WTC11 (cell line): ENCODE measurements at regions not wholly inside any gene's neighbourhood (a gene's known extent, or its start where the extent isn't known, plus 50 kb on each side); places are given as distances from the start of the nearest gene placed in this dataset.
"Not testable (repeated sequence)": the region's sequence is repeated elsewhere in the genome, so short reads cannot be mapped to it uniquely, and the experiment has no call there.

Source experiments
- ATAC-seq: fragments of 200-7000 bp; cut with Tn5 transposase; 2 replicates; pipeline ENCODE4 v1.10.0; 2021; ENCODE audit warnings: mild to moderate bottlenecking, moderate library complexity
- CTCF ChIA-PET: fragments of 300-600 bp; sonication (Branson Sonifier 250); formaldehyde crosslinking; loops from one replicate; lab custom pipeline; 2021; ENCODE audit warnings: antibody characterized with exemption; lab: Charles Lee
- POLR2A ChIA-PET: fragments of 350-600 bp; sonication (Branson Sonifier 250); formaldehyde crosslinking; loops from one replicate; lab custom pipeline; 2021; ENCODE audit warnings: antibody characterized with exemption; lab: Charles Lee
- DNase-seq: peaks from one replicate; pipeline ENCODE4 v3.0.0; 2021; ENCODE audit warnings: low spot score
- H3K27ac Mint-ChIP-seq: 2 replicates; pipeline ENCODE4 v1.8.0; 2021; ENCODE audit warnings: mixed read lengths
- H3K27me3 Mint-ChIP-seq: 2 replicates; pipeline ENCODE4 v1.8.0; 2021; ENCODE audit warnings: low read depth, mild to moderate bottlenecking, moderate library complexity, mixed read lengths
- H3K36me3 Mint-ChIP-seq: 2 replicates; pipeline ENCODE4 v1.8.0; 2021; ENCODE audit warnings: mixed read lengths
- H3K4me1 Mint-ChIP-seq: 2 replicates; pipeline ENCODE4 v1.8.0; 2022; ENCODE audit warnings: mixed read lengths
- H3K4me3 Mint-ChIP-seq: 2 replicates; pipeline ENCODE4 v1.8.0; 2021; ENCODE audit warnings: mild to moderate bottlenecking, moderate library complexity, mixed read lengths
- H3K9me3 Mint-ChIP-seq: 2 replicates; pipeline ENCODE4 v1.8.0; 2021; ENCODE audit warnings: mixed read lengths
- CREM ChIP-seq: sonication (generic); formaldehyde crosslinking; IDR thresholded peaks from 2 replicates; pipeline ENCODE4 v1.8.1; 2022; ENCODE audit warnings: mild to moderate bottlenecking, missing genetic modification reagents, moderate library complexity
- EMX1 ChIP-seq: fragments of 250-450 bp; sonication (Bioruptor Pico); IDR thresholded peaks from 2 replicates; pipeline ENCODE4 v1.8.0; 2021; ENCODE audit warnings: mild to moderate bottlenecking
- ESRRA ChIP-seq: sonication (generic); formaldehyde crosslinking; IDR thresholded peaks from 2 replicates; pipeline ENCODE4 v1.8.1; 2022; ENCODE audit warnings: mild to moderate bottlenecking, missing genetic modification reagents, borderline replicate concordance
- GTF2I ChIP-seq: fragments of 250-450 bp; sonication (Bioruptor Pico); conservative IDR thresholded peaks from 2 replicates; pipeline ENCODE4 v1.4.0; 2021; ENCODE audit warnings: mild to moderate bottlenecking
- JAZF1 ChIP-seq: fragments of 250-450 bp; sonication (Bioruptor Pico); IDR thresholded peaks from 2 replicates; pipeline ENCODE4 v1.9.0; 2021; ENCODE audit warnings: moderate library complexity, mild to moderate bottlenecking, inconsistent platforms
- MYBL2 ChIP-seq: sonication (generic); formaldehyde crosslinking; IDR thresholded peaks from 2 replicates; pipeline ENCODE4 v1.8.1; 2023; ENCODE audit warnings: mild to moderate bottlenecking, moderate library complexity, missing genetic modification reagents
- NFATC4 ChIP-seq: fragments of 250-450 bp; sonication (Bioruptor Pico); IDR thresholded peaks from 2 replicates; pipeline ENCODE4 v1.9.0; 2021; ENCODE audit warnings: mild to moderate bottlenecking
- OVOL2 ChIP-seq: fragments of 250-450 bp; sonication (Bioruptor Pico); IDR thresholded peaks from 2 replicates; pipeline ENCODE4 v1.9.0; 2021; ENCODE audit warnings: mild to moderate bottlenecking, borderline replicate concordance
- PRRX2 ChIP-seq: fragments of 250-450 bp; sonication (Bioruptor Pico); IDR thresholded peaks from 2 replicates; pipeline ENCODE4 v1.8.0; 2021; ENCODE audit warnings: mild to moderate bottlenecking
- RELA ChIP-seq: sonication (generic); formaldehyde crosslinking; IDR thresholded peaks from 2 replicates; pipeline ENCODE4 v1.8.1; 2022; ENCODE audit warnings: missing genetic modification reagents, mild to moderate bottlenecking, borderline replicate concordance
- SMAD4 ChIP-seq: sonication (generic); formaldehyde crosslinking; IDR thresholded peaks from 2 replicates; pipeline ENCODE4 v1.8.0; 2022; ENCODE audit warnings: mild to moderate bottlenecking, missing genetic modification reagents
- SOX15 ChIP-seq: fragments of 250-450 bp; sonication (Bioruptor Pico); IDR thresholded peaks from 2 replicates; pipeline ENCODE4 v1.9.0; 2021; ENCODE audit warnings: mild to moderate bottlenecking
- TCF7 ChIP-seq: sonication (generic); formaldehyde crosslinking; IDR thresholded peaks from 2 replicates; pipeline ENCODE4 v1.8.0; 2022; ENCODE audit warnings: mild to moderate bottlenecking, low read depth, missing genetic modification reagents, moderate library complexity
- TEAD1 ChIP-seq: sonication (generic); formaldehyde crosslinking; IDR thresholded peaks from 2 replicates; pipeline ENCODE4 v1.8.0; 2022; ENCODE audit warnings: mild to moderate bottlenecking, missing genetic modification reagents
- ZBTB21 ChIP-seq: sonication (generic); formaldehyde crosslinking; IDR thresholded peaks from 2 replicates; pipeline ENCODE4 v1.8.1; 2023; ENCODE audit warnings: mild to moderate bottlenecking, missing genetic modification reagents, borderline replicate concordance
- ZNF219 ChIP-seq: sonication (generic); formaldehyde crosslinking; IDR thresholded peaks from 2 replicates; pipeline ENCODE4 v1.8.0; 2023; ENCODE audit warnings: missing genetic modification reagents, mild to moderate bottlenecking, borderline replicate concordance
- ZNF425 ChIP-seq: fragments of 250-450 bp; sonication (Bioruptor Pico); conservative IDR thresholded peaks from 2 replicates; pipeline ENCODE4 v1.9.0; 2021; ENCODE audit warnings: mild to moderate bottlenecking
- TF ChIP-seq, protein P1 (sequence below): sonication (generic); formaldehyde crosslinking; IDR thresholded peaks from 2 replicates; pipeline ENCODE4 v1.8.1; 2022; ENCODE audit warnings: low read depth, mild to moderate bottlenecking, moderate library complexity, missing genetic modification reagents, borderline replicate concordance
- TF ChIP-seq, protein P2 (sequence below): sonication (generic); formaldehyde crosslinking; IDR thresholded peaks from 2 replicates; pipeline ENCODE4 v1.8.1; 2023; ENCODE audit warnings: mild to moderate bottlenecking, missing genetic modification reagents, moderate library complexity
- TF ChIP-seq, protein P3 (sequence below): sonication (generic); formaldehyde crosslinking; IDR thresholded peaks from 2 replicates; pipeline ENCODE4 v1.8.1; 2023; ENCODE audit warnings: mild to moderate bottlenecking, missing genetic modification reagents, borderline replicate concordance

GRCh38 chrX:147537172-147537571, 374.5 kb upstream of the FMR1 start:
- no peak overlapping the region for H3K4me3 Mint-ChIP-seq
- no peak for DNase-seq

GRCh38 chrX:147548023-147548422, 363.7 kb upstream of the FMR1 start:
- H3K4me3 Mint-ChIP-seq, H3K4me1 Mint-ChIP-seq, H3K27me3 Mint-ChIP-seq, ATAC-seq, CTCF ChIA-PET, H3K27ac Mint-ChIP-seq, POLR2A ChIA-PET, DNase-seq: not testable (repeated sequence)
- peaks cover 12% of the 10 kb centered on the region for H3K36me3 Mint-ChIP-seq
- peaks cover 30% of the 10 kb centered on the region for H3K9me3 Mint-ChIP-seq

More at GRCh38 chrX:147537172-147537571, 374.5 kb upstream of the FMR1 start:
- Mint-ChIP-seq H3K27me3 (no peaks in the 10 kb centered on the region), H3K4me1 (no peaks in the 10 kb centered on the region), H3K36me3 (peaks cover 17% of the 10 kb centered on the region), H3K9me3 (peaks cover 46% of the 10 kb centered on the region), H3K27ac (no peak overlapping the region)
- TF ChIP-seq ZBTB21 (CRISPR knock-in tag) (no peak), SMAD4 (CRISPR knock-in tag) (no peak), OVOL2 (no peak), MYBL2 (no peak), EMX1 (no peak), PRRX2 (CRISPR knock-in tag) (no peak)
- CTCF ChIA-PET, result no interaction called here
- ATAC-seq, result no peak
- POLR2A ChIA-PET, result no interaction called here

- peaks cover 2% of the 10 kb centered on the region; the same call in 1 of the 2 replicates for H3K27me3 Mint-ChIP-seq
- CTCF ChIA-PET, result no interaction called here
- H3K4me3 Mint-ChIP-seq, result no peak overlapping the region
- ATAC-seq, result no peak
- H3K4me1 Mint-ChIP-seq, result no peaks in the 10 kb centered on the region
- H3K36me3 Mint-ChIP-seq, result peaks cover 18% of the 10 kb centered on the region
- POLR2A ChIA-PET, result no interaction called here
- H3K9me3 Mint-ChIP-seq, result peaks cover 41% of the 10 kb centered on the region
- TF ChIP-seq EMX1, result no peak
- TF ChIP-seq, protein P1, sequence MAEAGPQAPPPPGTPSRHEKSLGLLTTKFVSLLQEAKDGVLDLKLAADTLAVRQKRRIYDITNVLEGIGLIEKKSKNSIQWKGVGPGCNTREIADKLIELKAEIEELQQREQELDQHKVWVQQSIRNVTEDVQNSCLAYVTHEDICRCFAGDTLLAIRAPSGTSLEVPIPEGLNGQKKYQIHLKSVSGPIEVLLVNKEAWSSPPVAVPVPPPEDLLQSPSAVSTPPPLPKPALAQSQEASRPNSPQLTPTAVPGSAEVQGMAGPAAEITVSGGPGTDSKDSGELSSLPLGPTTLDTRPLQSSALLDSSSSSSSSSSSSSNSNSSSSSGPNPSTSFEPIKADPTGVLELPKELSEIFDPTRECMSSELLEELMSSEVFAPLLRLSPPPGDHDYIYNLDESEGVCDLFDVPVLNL, result no peak
- no peak for TF ChIP-seq TCF7
- TF ChIP-seq ZNF219 (CRISPR knock-in tag), result no peak
- TF ChIP-seq, protein P2, sequence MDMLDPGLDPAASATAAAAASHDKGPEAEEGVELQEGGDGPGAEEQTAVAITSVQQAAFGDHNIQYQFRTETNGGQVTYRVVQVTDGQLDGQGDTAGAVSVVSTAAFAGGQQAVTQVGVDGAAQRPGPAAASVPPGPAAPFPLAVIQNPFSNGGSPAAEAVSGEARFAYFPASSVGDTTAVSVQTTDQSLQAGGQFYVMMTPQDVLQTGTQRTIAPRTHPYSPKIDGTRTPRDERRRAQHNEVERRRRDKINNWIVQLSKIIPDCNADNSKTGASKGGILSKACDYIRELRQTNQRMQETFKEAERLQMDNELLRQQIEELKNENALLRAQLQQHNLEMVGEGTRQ (CRISPR knock-in tag), result no peak
- TF ChIP-seq ESRRA (CRISPR knock-in tag), result no peak
- TF ChIP-seq ZBTB21 (CRISPR knock-in tag), result no peak
- no peak overlapping the region for H3K27ac Mint-ChIP-seq
- no peak for DNase-seq
Measured at GRCh38 chrX:147550217-147550616, 361.5 kb upstream of the FMR1 start.

GRCh38 chrX:147559191-147559590, 352.5 kb upstream of the FMR1 start:
- Mint-ChIP-seq H3K27ac (no peak overlapping the region), H3K9me3 (peaks cover 53% of the 10 kb centered on the region), H3K4me1 (no peaks in the 10 kb centered on the region), H3K36me3 (peaks cover 13% of the 10 kb centered on the region), H3K4me3 (no peak overlapping the region), H3K27me3 (no peaks in the 10 kb centered on the region)
- ChIA-PET POLR2A (no interaction called here), CTCF (no interaction called here)
- DNase-seq (no peak), ATAC-seq (no peak)
- TF ChIP-seq, protein P3, sequence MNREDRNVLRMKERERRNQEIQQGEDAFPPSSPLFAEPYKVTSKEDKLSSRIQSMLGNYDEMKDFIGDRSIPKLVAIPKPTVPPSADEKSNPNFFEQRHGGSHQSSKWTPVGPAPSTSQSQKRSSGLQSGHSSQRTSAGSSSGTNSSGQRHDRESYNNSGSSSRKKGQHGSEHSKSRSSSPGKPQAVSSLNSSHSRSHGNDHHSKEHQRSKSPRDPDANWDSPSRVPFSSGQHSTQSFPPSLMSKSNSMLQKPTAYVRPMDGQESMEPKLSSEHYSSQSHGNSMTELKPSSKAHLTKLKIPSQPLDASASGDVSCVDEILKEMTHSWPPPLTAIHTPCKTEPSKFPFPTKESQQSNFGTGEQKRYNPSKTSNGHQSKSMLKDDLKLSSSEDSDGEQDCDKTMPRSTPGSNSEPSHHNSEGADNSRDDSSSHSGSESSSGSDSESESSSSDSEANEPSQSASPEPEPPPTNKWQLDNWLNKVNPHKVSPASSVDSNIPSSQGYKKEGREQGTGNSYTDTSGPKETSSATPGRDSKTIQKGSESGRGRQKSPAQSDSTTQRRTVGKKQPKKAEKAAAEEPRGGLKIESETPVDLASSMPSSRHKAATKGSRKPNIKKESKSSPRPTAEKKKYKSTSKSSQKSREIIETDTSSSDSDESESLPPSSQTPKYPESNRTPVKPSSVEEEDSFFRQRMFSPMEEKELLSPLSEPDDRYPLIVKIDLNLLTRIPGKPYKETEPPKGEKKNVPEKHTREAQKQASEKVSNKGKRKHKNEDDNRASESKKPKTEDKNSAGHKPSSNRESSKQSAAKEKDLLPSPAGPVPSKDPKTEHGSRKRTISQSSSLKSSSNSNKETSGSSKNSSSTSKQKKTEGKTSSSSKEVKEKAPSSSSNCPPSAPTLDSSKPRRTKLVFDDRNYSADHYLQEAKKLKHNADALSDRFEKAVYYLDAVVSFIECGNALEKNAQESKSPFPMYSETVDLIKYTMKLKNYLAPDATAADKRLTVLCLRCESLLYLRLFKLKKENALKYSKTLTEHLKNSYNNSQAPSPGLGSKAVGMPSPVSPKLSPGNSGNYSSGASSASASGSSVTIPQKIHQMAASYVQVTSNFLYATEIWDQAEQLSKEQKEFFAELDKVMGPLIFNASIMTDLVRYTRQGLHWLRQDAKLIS (CRISPR knock-in tag), result no peak
- TF ChIP-seq, protein P2 (CRISPR knock-in tag), result no peak
- TF ChIP-seq EMX1 (no peak), CREM (CRISPR knock-in tag) (no peak), NFATC4 (CRISPR knock-in tag) (no peak), GTF2I (CRISPR knock-in tag) (no peak), OVOL2 (no peak), ZNF425 (CRISPR knock-in tag) (no peak), SOX15 (CRISPR knock-in tag) (no peak), JAZF1 (CRISPR knock-in tag) (no peak), RELA (CRISPR knock-in tag) (no peak), TEAD1 (CRISPR knock-in tag) (no peak)
- TF ChIP-seq, protein P1, result no peak
